Gastroesophageal sphincter (tissue), 4 donors: ENCODE measurements at regions not wholly inside any gene's neighbourhood (a gene's known extent, or its start where the extent isn't known, plus 50 kb on each side); places are given as distances from the start of the nearest gene placed in this dataset.
"Not testable (repeated sequence)": the region's sequence is repeated elsewhere in the genome, so short reads cannot be mapped to it uniquely, and the experiment has no call there.

ENCODE experiments used
- ATAC-seq: fragments of 150-250 bp; one replicate; pipeline ENCODE4 v1.9.1; 2016; ENCODE audit warnings: mild to moderate bottlenecking, moderate library complexity
- H3K27ac ChIP-seq, 4 donors: fragments of 200-600 bp; sonication (generic) in 3 of 4; 1 replicate in 3 of 4; 2 replicates in 1 of 4; pipeline ENCODE4 v1.5.1; 2016 to 2019
- H3K27me3 ChIP-seq: fragments of 200-600 bp; sonication (generic); one replicate; pipeline ENCODE4 v1.5.1; 2019
- H3K36me3 ChIP-seq, 2 donors: fragments of 200-600 bp; sonication (generic); one replicate each; pipeline ENCODE4 v1.5.1; 2019; ENCODE audit warnings: control low read depth in 1 of 2
- H3K4me1 ChIP-seq, 3 donors: fragments of 200-600 bp; sonication (generic); 1 replicate in 2 of 3; 2 replicates in 1 of 3; pipeline ENCODE4 v1.5.1; 2016 to 2019; ENCODE audit warnings: control low read depth in 2 of 3
- H3K4me3 ChIP-seq, 2 donors: fragments of 200-600 bp; sonication (generic); one replicate each; pipeline ENCODE4 v1.5.1; 2019; ENCODE audit warnings: mild to moderate bottlenecking in 1 of 2, moderate library complexity in 1 of 2
- H3K9me3 ChIP-seq, 3 donors: fragments of 200-600 bp; sonication (generic); one replicate each; pipeline ENCODE4 v1.5.1; 2017 to 2019; ENCODE audit warnings: control low read depth in 2 of 3
- CTCF ChIP-seq, 4 experiments: fragments of 200-600 bp in 2 of 4; fragments of 450-650 bp in 2 of 4; sonication (generic) in 1 of 4; IDR thresholded peaks; one replicate each; pipeline ENCODE4 v1.5.1; 2017 to 2019; ENCODE audit warnings: antibody characterized with exemption in 4 of 4, mild to moderate bottlenecking in 2 of 4, moderate library complexity in 2 of 4
- EP300 ChIP-seq: sonication (generic); formaldehyde crosslinking; IDR thresholded peaks from one replicate; pipeline ENCODE4 v1.6.1; 2017; ENCODE audit warnings: antibody characterized with exemption, mild to moderate bottlenecking
- POLR2A ChIP-seq, 2 donors: fragments of 450-650 bp; IDR thresholded peaks; one replicate each; pipeline ENCODE4 v1.6.1; 2017; ENCODE audit warnings: antibody characterized with exemption in 2 of 2, mild to moderate bottlenecking in 2 of 2, moderate library complexity in 1 of 2
- POLR2AphosphoS5 ChIP-seq: sonication (generic); formaldehyde crosslinking; IDR thresholded peaks from one replicate; pipeline ENCODE4 v1.6.1; 2017; ENCODE audit warnings: antibody characterized with exemption
- WGBS, 2 donors: methylation state at CpG; one replicate each; pipeline ENCODE4 v1.1.5; 2018; ENCODE audit warnings: low coverage in 1 of 2; 5-methylcytosine and 5-hydroxymethylcytosine counted together

GRCh38 chr6:12637960-12638641 lies 78.5 kb upstream of the PHACTR1 start:
- Histone ChIP-seq H3K4me3 (no peak overlapping the region), H3K27ac (no peak overlapping the region), H3K27me3 (peaks cover 5% of the 10 kb centered on the region), H3K4me1 (no peaks in the 10 kb centered on the region), H3K36me3 (no peaks in the 10 kb centered on the region), H3K9me3 (peaks cover 0 to 7% (median 0%) of the 10 kb centered on the region in 3 donors)
- peak in 3 of 4 experiments; percentile 40 to 57 (median 45) for TF ChIP-seq CTCF (IDR thresholded peaks at IDR 0.05)
- no peak for TF ChIP-seq POLR2AphosphoS5
- TF ChIP-seq POLR2A (IDR thresholded peaks at IDR 0.05): no peak
- TF ChIP-seq EP300: no peak
- ATAC-seq: no peak
- WGBS, 2 donors: 27 to 29% methylated on average over 7 of the region's 7 CpGs

- TF ChIP-seq CTCF (IDR thresholded peaks at IDR 0.05) (no peak), POLR2AphosphoS5 (no peak), EP300 (no peak), POLR2A (IDR thresholded peaks at IDR 0.05) (no peak)
- no peak for ATAC-seq
- Histone ChIP-seq H3K9me3 (peaks cover 0 to 7% (median 0%) of the 10 kb centered on the region in 3 donors), H3K36me3 (no peaks in the 10 kb centered on the region), H3K4me3 (no peak overlapping the region), H3K4me1 (no peaks in the 10 kb centered on the region), H3K27me3 (peaks cover 5% of the 10 kb centered on the region), H3K27ac (no peak overlapping the region)
- WGBS, 2 donors: 50 to 100% methylated on average over 1 of the region's 1 CpG
These were observed 76.1 kb upstream of the PHACTR1 start for GRCh38 chr6:12640438-12640837.

- WGBS, 2 donors: 68 to 90% methylated on average over 2 of the region's 2 CpGs
- not testable (repeated sequence) for ATAC-seq
These were observed 74.8 kb upstream of the PHACTR1 start for GRCh38 chr6:12641785-12642184.

GRCh38 chr6:12645941-12646340 lies 70.6 kb upstream of the PHACTR1 start:
- no peak for ATAC-seq
- Histone ChIP-seq H3K27ac (no peak overlapping the region), H3K4me3 (no peak overlapping the region), H3K9me3 (peaks cover 0 to 16% (median 0%) of the 10 kb centered on the region in 3 donors), H3K27me3 (no peaks in the 10 kb centered on the region), H3K36me3 (no peaks in the 10 kb centered on the region), H3K4me1 (no peaks in the 10 kb centered on the region)
- no peak for TF ChIP-seq POLR2A (IDR thresholded peaks at IDR 0.05)
- TF ChIP-seq EP300: no peak
- TF ChIP-seq CTCF (IDR thresholded peaks at IDR 0.05): no peak
- no peak for TF ChIP-seq POLR2AphosphoS5
- 0 to 41% methylated on average over 1 to 3 of the region's 4 CpGs for WGBS, 2 donors

More at GRCh38 chr6:12641785-12642184, 74.8 kb upstream of the PHACTR1 start:
- H3K27ac ChIP-seq, H3K4me3 ChIP-seq, H3K27me3 ChIP-seq, H3K9me3 ChIP-seq, H3K4me1 ChIP-seq, H3K36me3 ChIP-seq: not testable (repeated sequence)

- no peaks in the 10 kb centered on the region for H3K27me3 ChIP-seq
- peaks cover 0 to 10% (median 0%) of the 10 kb centered on the region in 3 donors for H3K9me3 ChIP-seq
- 97% methylated on average over 4 of the region's 4 CpGs for WGBS, 2 donors
- no peaks in the 10 kb centered on the region for H3K4me1 ChIP-seq
- no peak for TF ChIP-seq POLR2A (IDR thresholded peaks at IDR 0.05)
- no peak for TF ChIP-seq POLR2AphosphoS5
- TF ChIP-seq EP300: no peak
- TF ChIP-seq CTCF (IDR thresholded peaks at IDR 0.05): no peak
- ATAC-seq: no peak
- H3K36me3 ChIP-seq: no peaks in the 10 kb centered on the region
- H3K27ac ChIP-seq: no peak overlapping the region
- no peak overlapping the region for H3K4me3 ChIP-seq
These were observed 68.4 kb upstream of the PHACTR1 start for GRCh38 chr6:12648171-12648570.
